Tibial nerve (tissue), 3 donors: ENCODE measurements at regions not wholly inside any gene's neighbourhood (a gene's known extent, or its start where the extent isn't known, plus 50 kb on each side); places are given as distances from the start of the nearest gene placed in this dataset.

ENCODE experiments used
- POLR2A ChIP-seq, 2 donors: fragments of 450-650 bp; IDR thresholded peaks; one replicate each; pipeline ENCODE4 v1.6.1; 2017; ENCODE audit warnings: antibody characterized with exemption in 2 of 2, mild to moderate bottlenecking in 2 of 2, moderate library complexity in 2 of 2
- TF ChIP-seq, protein P1 (sequence below), 5 experiments: fragments of 200-600 bp in 3 of 5; fragments of 450-650 bp in 2 of 5; sonication (generic) in 3 of 5; IDR thresholded peaks; one replicate each; pipeline ENCODE4 v1.5.1; 2016 to 2019; ENCODE audit warnings: antibody characterized with exemption in 5 of 5, mild to moderate bottlenecking in 3 of 5, moderate library complexity in 2 of 5

DNA sequence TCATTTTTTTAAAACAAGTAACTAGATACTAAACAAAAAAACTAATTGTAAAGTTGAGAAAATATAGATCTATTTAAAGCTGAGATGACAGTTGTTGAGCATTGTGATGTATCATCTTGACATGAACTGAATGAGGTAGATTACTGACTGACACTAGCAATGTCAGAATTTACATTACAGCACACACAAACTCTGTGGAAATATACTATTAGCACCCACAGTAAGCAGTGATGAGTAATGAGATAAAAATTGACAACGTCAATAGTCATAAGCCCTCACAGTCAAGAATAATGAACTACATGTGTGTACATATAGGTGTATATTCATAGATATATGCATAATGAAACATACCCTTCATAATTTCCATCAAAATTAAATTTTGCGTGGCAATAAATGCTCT, 368.4 kb downstream of the TFEC start:
- TF ChIP-seq, protein P1, sequence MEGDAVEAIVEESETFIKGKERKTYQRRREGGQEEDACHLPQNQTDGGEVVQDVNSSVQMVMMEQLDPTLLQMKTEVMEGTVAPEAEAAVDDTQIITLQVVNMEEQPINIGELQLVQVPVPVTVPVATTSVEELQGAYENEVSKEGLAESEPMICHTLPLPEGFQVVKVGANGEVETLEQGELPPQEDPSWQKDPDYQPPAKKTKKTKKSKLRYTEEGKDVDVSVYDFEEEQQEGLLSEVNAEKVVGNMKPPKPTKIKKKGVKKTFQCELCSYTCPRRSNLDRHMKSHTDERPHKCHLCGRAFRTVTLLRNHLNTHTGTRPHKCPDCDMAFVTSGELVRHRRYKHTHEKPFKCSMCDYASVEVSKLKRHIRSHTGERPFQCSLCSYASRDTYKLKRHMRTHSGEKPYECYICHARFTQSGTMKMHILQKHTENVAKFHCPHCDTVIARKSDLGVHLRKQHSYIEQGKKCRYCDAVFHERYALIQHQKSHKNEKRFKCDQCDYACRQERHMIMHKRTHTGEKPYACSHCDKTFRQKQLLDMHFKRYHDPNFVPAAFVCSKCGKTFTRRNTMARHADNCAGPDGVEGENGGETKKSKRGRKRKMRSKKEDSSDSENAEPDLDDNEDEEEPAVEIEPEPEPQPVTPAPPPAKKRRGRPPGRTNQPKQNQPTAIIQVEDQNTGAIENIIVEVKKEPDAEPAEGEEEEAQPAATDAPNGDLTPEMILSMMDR (IDR thresholded peaks at IDR 0.05), result no peak
- no peak for TF ChIP-seq POLR2A (IDR thresholded peaks at IDR 0.05)
